ENCODE measurements at regions not wholly inside any gene's neighbourhood (a gene's known extent, or its start where the extent isn't known, plus 50 kb on each side); places are given as distances from the start of the nearest gene placed in this dataset.
A peak's percentile ranks its signal among the peaks of the same experiment; 100 is the strongest.

DNA sequence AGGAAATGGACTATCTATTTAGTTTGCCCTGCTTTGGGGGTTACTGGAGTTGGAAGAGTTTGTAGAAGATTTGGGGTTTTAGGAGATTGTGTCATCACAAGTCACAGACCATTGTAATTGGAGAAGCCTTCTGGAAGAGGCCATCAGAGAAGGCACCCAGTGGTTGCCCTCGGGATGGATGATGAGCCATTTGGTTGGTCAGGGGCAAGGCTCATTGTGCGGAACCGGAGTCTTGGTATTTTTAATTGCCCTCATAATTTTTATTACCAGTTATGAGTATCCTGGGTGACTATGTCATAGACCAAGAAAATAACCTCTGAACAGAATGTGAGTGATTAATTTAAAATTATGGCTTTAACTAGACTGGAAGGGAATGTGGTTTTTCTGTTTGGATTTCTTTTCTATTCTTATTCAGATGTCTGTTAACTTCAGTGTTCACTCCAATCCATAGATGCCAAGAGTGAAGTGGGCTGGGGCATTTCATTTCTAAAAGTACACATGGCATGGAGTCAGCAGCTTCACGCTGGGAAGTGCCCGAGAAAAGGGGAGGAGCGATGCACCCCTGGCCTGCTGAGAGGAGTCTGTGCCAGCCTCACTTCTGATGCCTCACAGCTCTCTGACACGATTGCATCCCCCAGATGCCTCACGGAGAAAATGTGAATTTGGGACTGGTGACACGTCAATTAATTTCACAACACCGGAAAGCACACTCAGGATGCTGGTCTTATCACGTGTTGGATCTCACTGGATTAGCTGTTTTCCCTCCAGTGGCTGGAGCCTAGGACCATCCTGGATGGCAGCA is 225.6 kb upstream of the IGFBP3 start:
- DNase-seq: no peak

DNA sequence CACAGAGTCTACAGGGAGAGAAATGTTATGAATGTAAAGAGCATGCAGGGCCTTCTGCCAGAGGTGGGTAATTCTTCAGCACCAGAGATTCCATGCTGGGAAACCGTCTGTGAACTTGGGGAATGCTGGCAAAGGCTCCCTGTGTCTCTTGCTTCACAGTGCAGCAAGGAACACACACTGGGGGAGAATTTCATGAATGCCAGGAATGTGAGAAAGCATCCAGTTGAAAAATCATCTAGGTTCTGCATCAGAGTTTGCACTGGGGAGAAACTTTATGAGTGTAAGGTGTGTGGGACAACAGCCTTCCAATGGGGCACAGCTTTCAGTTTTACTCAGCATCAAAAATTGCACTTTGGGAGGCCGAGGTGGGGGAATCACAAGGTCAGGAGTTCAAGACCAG is 224.3 kb upstream of the IGFBP3 start:
- DNase-seq: no peak

GRCh38 chr7:46143949-46144917 is 223.2 kb upstream of the IGFBP3 start:
- DNase-seq: no peak

DNA sequence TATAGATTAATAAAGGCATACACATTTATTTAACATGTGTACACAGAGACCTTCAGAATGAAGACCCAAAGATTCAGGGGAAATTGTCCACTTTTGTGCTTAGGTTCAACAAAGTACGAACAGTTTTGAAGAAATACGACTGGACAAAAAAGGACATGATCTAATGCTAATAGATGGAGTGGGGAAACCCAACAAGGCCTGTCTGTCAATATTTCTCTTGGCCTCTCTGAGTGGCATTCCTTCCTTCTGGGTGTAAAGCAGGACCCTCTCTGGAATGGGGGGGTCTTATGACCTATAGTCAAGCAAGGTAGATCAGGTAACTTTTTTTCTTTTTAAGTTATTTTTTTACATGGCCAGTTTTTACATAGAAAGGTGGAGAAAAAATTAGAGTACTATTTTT is 222.3 kb upstream of the IGFBP3 start:
- no peak for DNase-seq

- no peak for DNase-seq
Observed at GRCh38 chr7:46139079-46139478, 218.0 kb upstream of the IGFBP3 start.

DNA sequence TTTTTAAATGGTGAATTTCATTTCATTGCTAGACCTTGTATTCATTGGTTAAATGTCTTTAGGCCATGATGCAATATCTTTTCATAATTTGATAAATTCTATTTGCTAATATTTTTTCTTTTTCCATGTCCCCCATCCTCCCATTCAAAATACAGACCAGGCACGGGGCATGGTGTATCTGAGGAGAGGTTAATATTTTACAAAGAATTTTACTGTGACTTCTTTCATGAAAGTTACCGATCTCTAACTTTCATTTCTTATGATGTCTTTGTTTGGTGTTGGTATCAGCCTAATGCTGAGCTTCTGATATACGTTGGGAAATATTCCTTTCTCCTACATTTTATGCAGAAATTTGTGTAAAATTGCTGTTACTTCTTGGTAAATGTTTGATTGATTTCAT is 216.7 kb upstream of the IGFBP3 start:
- DNase-seq: no peak

- DNase-seq: no peak
Observed at GRCh38 chr7:46135557-46135956, 214.5 kb upstream of the IGFBP3 start.

DNA sequence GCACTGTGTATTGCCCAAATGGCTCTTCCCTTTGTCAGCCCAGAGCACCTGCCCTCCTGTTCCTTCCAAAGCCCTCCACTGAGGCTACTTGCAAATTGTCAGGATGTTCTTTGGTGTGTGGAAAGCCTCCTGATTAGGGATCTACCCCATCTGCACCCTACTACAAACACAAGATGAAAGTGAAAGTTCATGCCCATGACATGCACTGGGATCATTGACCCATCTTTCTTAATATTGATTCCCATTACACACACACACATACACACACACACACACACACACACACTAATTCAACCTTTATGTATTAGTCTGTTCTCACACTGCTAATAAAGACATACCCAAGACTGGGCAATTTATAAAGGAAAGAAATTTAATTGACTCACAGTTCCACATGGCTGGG is 213.7 kb upstream of the IGFBP3 start:
- DNase-seq: no peak

GRCh38 chr7:46134385-46134784 is 213.3 kb upstream of the IGFBP3 start:
- no peak for DNase-seq

GRCh38 chr7:46133751-46134150 is 212.7 kb upstream of the IGFBP3 start:
- no peak for DNase-seq

GRCh38 chr7:46133072-46133471 is 212.0 kb upstream of the IGFBP3 start:
- no peak for DNase-seq

DNA sequence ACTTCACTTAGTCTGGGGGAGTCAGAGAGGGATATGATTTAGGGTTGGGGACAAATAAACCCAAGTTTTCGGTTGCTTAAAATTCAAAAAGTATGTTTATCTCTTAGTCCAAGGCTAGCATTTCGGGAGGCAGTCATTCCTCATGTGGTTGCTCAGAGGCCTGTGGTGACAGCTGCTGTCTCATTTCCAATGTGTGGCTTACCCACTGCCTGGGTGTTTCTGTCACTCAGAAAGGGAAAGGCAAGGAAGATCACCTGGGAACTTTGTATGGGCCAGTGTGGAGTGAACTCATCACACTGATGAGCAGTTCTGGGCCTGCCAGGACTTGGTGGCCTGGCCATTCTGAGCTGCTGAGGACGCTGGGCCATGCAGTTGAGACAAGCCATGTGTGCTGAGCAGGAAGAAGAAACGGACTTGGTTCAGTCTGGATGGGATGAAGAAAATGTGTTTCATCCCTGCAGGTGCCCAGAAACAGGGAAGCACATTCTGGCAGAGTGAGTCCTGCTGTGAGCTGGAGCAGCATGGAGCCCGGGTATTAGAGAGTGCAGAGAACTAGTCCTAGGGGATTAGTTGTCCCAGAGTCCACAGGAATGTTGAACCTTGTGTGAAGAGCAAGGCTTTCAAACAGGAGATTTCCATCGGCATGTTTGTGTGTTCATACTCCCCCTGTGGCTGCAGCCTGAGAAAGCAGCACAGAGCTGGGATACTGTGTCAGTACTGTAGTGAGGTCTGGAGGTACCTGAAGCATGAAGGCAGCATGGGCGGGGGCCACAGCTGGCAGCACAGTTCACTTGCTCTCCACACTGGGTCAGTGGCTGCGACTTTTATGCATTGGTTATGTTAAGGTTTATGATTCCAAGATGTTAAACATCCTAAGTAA is 211.1 kb upstream of the IGFBP3 start:
- DNase-seq: no peak

DNA sequence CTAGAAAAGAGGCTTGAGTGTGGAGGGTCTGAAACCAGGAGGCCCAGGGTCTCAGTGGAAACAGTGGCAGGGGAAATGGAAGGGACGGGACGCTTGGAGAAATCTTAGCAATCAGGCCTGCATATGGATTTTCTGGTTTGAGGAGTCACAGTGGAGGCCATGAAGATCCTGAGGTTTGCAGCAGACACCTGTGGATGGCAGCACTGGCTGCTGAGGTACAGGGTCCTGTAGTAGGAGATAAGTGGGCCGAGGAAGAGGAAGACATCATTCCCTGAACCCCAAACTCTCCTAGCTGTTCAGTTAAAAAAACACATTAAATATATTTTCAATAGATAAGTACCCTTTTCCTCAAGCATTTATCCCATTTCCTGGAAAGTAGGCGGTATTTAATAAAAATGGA is 208.8 kb upstream of the IGFBP3 start:
- DNase-seq: no peak

GRCh38 chr7:46127814-46128213 is 206.7 kb upstream of the IGFBP3 start:
- DNase-seq: no peak

GRCh38 chr7:46126675-46127300 is 205.7 kb upstream of the IGFBP3 start:
- DNase-seq: no peak

DNA sequence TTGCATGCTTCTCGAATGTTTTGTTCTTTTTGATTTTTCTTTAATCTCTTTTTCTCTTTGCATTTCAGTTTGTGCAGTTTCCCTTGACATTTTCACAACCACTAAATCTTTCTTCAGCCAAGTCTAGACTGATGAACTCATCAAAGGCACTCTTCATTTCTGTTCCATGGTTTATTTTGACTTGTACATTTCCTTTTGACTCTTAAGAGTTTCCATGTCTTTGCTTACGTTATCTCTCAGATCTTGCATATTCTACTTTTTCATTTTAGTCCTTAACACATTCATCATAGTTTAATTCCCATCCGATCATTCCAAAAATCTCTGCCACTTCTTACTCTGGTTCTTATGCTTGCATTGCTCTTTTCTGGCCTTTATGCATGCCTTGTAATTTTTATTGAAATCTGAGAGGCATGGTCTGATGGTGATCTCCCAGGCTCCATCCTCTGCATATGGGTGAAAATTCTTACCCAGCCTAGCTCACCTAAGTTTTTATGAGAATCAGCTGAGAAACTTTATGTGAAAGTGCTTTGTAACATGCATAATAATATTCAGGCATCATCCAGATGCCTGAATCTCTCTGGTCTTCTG is 202.8 kb upstream of the IGFBP3 start:
- DNase-seq: no peak

GRCh38 chr7:46115410-46115809 is 194.3 kb upstream of the IGFBP3 start:
- DNase-seq: no peak

- peak in 1 of 2 donors; percentile 6 for DNase-seq
Observed at GRCh38 chr7:46109437-46109836, 188.4 kb upstream of the IGFBP3 start.

DNA sequence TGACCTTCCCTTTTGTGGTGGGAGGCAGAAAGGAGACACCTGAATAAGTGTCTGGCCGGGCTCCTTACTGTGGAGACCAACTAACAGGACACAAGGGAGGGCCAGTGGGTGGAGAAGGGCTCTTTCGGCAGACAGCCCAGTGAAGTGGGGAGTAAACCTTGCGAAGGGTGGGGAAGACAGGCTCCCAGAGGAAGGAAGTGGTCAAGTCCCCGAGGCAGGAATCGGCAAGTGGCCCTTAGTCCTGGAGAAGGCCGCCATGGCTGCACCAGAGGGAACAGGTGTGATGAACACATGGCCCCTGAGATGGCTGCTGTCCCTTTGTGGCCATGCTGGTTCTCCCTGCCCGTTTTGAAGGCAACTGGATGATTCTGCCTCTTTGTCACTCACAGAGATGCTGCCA is 187.2 kb upstream of the IGFBP3 start:
- no peak for DNase-seq

GRCh38 chr7:46107610-46108217 is 186.6 kb upstream of the IGFBP3 start:
- DNase-seq: no peak

DNA sequence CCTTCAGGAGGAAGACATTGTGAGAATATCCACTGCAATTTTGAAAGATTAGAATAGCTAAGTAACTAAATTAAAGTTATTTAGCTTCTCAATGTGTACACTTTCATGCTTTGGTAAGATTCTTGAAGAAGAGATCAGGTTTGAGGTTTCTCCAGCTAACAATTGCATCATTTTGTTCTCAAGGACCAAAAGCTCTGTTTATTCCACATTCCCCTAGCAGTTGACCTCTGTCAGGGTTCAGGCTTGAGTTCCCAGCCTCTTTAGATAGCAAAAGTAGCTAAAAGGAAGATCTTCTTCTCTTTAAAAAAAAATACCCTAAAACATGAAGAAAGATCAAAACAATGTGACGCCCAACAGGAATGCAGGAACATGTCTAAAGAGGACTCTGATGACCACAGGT is 179.4 kb upstream of the IGFBP3 start:
- DNase-seq: no peak

GRCh38 chr7:46099076-46099475 is 178.0 kb upstream of the IGFBP3 start:
- no peak for DNase-seq
